ENCODE measurements at regions not wholly inside any gene's neighbourhood (a gene's known extent, or its start where the extent isn't known, plus 50 kb on each side); places are given as distances from the start of the nearest gene placed in this dataset.

DNA sequence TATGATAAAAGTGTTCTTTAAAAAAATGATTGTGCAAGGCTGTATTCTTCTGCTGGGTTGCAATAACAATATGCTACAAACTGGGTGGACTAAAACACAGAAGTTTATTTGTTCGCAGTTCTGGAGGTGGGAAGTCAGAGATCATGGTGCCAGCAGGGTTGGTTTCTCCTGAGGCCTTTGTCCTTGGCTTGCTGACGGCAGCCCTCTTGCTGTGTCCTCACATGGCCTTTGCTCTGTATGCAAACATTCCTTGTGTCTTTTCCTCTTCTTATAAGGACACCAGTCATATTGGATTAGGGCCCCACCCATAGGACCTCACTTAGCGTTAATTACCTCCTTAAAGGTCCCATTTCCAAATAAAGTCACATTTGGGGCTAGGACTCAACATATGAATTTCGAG lies 220.4 kb downstream of the SAMD5 start:
- no peaks in the 10 kb centered on the region for H3K36me3 ChIP-seq (ENCODE audit: insufficient read depth, low read length)
- intact Hi-C loops (cut with DNase I, micrococcal nuclease) = no loop called here
- Mint-ChIP-seq H3K4me3 (no peak overlapping the region), H3K4me1 (ENCODE audit: low read depth) (no peaks in the 10 kb centered on the region), H3K27me3 (no peaks in the 10 kb centered on the region), H3K9me3 (no peaks in the 10 kb centered on the region), H3K27ac (no peak overlapping the region), H3K36me3 (ENCODE audit: low read depth) (no peaks in the 10 kb centered on the region)
- TF ChIP-seq, protein P1, sequence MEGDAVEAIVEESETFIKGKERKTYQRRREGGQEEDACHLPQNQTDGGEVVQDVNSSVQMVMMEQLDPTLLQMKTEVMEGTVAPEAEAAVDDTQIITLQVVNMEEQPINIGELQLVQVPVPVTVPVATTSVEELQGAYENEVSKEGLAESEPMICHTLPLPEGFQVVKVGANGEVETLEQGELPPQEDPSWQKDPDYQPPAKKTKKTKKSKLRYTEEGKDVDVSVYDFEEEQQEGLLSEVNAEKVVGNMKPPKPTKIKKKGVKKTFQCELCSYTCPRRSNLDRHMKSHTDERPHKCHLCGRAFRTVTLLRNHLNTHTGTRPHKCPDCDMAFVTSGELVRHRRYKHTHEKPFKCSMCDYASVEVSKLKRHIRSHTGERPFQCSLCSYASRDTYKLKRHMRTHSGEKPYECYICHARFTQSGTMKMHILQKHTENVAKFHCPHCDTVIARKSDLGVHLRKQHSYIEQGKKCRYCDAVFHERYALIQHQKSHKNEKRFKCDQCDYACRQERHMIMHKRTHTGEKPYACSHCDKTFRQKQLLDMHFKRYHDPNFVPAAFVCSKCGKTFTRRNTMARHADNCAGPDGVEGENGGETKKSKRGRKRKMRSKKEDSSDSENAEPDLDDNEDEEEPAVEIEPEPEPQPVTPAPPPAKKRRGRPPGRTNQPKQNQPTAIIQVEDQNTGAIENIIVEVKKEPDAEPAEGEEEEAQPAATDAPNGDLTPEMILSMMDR (IDR thresholded peaks at IDR 0.05) = no peak
- H3K4me3 ChIP-seq (ENCODE audit: low read length) = no peak overlapping the region
- H3K9me3 ChIP-seq (ENCODE audit: control insufficient read depth in 1 of 2, insufficient read depth in 1 of 2, low read length in 2 of 2) = peaks cover 0 to 4% of the 10 kb centered on the region in 2 experiments
- ChIA-PET CTCF (no interaction called here), POLR2A (no interaction called here)
- H3K4me1 ChIP-seq (ENCODE audit: insufficient read depth, low read length) = no peaks in the 10 kb centered on the region
- H3K27me3 ChIP-seq (ENCODE audit: control insufficient read depth in 1 of 2, insufficient read depth in 2 of 2, low read length in 2 of 2) = no peaks in the 10 kb centered on the region
- DNase-seq (no peak), ATAC-seq (ENCODE audit: poor library complexity) (no peak)
- H3K27ac ChIP-seq (ENCODE audit: low read depth in 1 of 2, low read length in 2 of 2) = no peak overlapping the region

DNA sequence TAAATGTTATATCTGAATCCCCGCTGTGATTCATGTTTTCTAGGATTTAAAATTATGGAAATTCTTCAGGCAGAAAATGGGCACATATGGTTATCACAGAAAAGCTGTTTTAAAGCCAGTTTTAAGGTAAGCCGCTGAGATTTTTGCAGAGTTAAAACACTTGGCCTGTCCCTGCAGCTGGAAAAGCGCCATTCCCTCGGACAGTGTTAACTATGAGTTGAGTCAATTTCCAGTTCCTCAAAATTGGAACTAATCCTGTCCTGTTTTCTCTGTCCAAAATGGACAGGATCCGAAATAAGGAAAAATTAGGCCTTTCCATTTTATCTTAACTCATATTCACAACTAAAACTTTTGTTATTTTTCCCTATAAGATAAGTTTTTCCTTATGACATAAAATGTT lies 225.2 kb downstream of the SAMD5 start:
- intact Hi-C loops (cut with DNase I, micrococcal nuclease) = no loop called here
- H3K27me3 Mint-ChIP-seq = peaks cover 8% of the 10 kb centered on the region
- no peaks in the 10 kb centered on the region for H3K9me3 ChIP-seq (ENCODE audit: control insufficient read depth in 1 of 2, insufficient read depth in 1 of 2, low read length in 2 of 2)
- H3K4me3 Mint-ChIP-seq = no peak overlapping the region
- TF ChIP-seq, protein P1 (IDR thresholded peaks at IDR 0.05) = no peak
- no peak overlapping the region for H3K4me3 ChIP-seq (ENCODE audit: low read length)
- H3K4me1 ChIP-seq (ENCODE audit: insufficient read depth, low read length) = no peaks in the 10 kb centered on the region
- H3K27ac Mint-ChIP-seq = no peak overlapping the region
- no peaks in the 10 kb centered on the region for H3K9me3 Mint-ChIP-seq
- no peaks in the 10 kb centered on the region for H3K36me3 Mint-ChIP-seq (ENCODE audit: low read depth)
- no peaks in the 10 kb centered on the region for H3K4me1 Mint-ChIP-seq (ENCODE audit: low read depth)
- DNase-seq = no peak
- no peaks in the 10 kb centered on the region for H3K27me3 ChIP-seq (ENCODE audit: control insufficient read depth in 1 of 2, insufficient read depth in 2 of 2, low read length in 2 of 2)
- no peaks in the 10 kb centered on the region for H3K36me3 ChIP-seq (ENCODE audit: insufficient read depth, low read length)
- H3K27ac ChIP-seq (ENCODE audit: low read depth in 1 of 2, low read length in 2 of 2) = no peak overlapping the region
- POLR2A ChIA-PET = no interaction called here
- CTCF ChIA-PET = no interaction called here
- no peak for ATAC-seq (ENCODE audit: poor library complexity)

DNA sequence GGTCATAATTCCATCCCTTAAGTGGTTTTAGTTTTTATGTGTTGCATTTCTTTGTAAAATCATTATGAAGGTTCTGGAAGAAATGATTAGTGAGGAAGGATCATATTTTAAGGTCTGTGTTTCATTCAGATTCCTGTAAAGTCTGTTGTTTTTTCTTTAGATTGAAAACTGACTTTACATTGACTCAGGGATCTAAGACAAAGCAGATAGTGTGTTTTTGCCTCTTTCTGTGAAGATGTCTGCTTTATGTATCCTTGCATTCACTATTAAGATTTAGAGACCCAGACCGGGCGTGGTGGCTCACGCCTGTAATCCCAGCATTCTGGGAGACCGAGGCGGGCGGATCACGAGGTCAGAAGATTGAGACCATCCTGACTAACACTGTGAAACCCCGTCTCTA lies 225.7 kb downstream of the SAMD5 start:
- Histone ChIP-seq H3K4me1 (ENCODE audit: insufficient read depth, low read length) (no peaks in the 10 kb centered on the region), H3K27me3 (ENCODE audit: control insufficient read depth in 1 of 2, insufficient read depth in 2 of 2, low read length in 2 of 2) (no peaks in the 10 kb centered on the region), H3K9me3 (ENCODE audit: control insufficient read depth in 1 of 2, insufficient read depth in 1 of 2, low read length in 2 of 2) (no peaks in the 10 kb centered on the region), H3K36me3 (ENCODE audit: insufficient read depth, low read length) (no peaks in the 10 kb centered on the region), H3K4me3 (ENCODE audit: low read length) (no peak overlapping the region), H3K27ac (ENCODE audit: low read depth in 1 of 2, low read length in 2 of 2) (no peak overlapping the region)
- TF ChIP-seq, protein P1 (IDR thresholded peaks at IDR 0.05) = no peak
- POLR2A ChIA-PET = interaction anchor here (0.7 kb wide), 1 partner anchor 16 kb away, joined by 3 read pairs; no protein-coding TSS in a partner anchor
- Mint-ChIP-seq H3K36me3 (ENCODE audit: low read depth) (no peaks in the 10 kb centered on the region), H3K27ac (no peak overlapping the region), H3K4me3 (no peak overlapping the region), H3K27me3 (peaks cover 12% of the 10 kb centered on the region), H3K9me3 (no peaks in the 10 kb centered on the region), H3K4me1 (ENCODE audit: low read depth) (no peaks in the 10 kb centered on the region)
- DNase-seq (no peak), ATAC-seq (ENCODE audit: poor library complexity) (no peak)
- CTCF ChIA-PET = no interaction called here
- intact Hi-C loops (cut with DNase I, micrococcal nuclease) = no loop called here

Measured in CD4-positive, alpha-beta T cell (primary cell).